ENCODE measurements at regions not wholly inside any gene's neighbourhood (a gene's known extent, or its start where the extent isn't known, plus 50 kb on each side); places are given as distances from the start of the nearest gene placed in this dataset.

- TF ChIP-seq CTCF (IDR thresholded peaks at IDR 0.05) (no peak), POLR2AphosphoS5 (IDR thresholded peaks at IDR 0.05) (no peak), POLR2A (IDR thresholded peaks at IDR 0.05) (no peak)
Measured at GRCh38 chr3:118683636-118684035, 351.0 kb downstream of the IGSF11 start.
